Testis (tissue), 2 donors: ENCODE measurements at regions not wholly inside any gene's neighbourhood (a gene's known extent, or its start where the extent isn't known, plus 50 kb on each side); places are given as distances from the start of the nearest gene placed in this dataset.

ENCODE experiments used
- DNase-seq: peaks from one replicate; pipeline ENCODE4 v3.0.0-alpha.2; 2019
- H3K27ac ChIP-seq, 2 donors: fragments of 200-600 bp; sonication (generic); one replicate each; pipeline ENCODE4 v1.5.1; 2019
- H3K27me3 ChIP-seq: fragments of 200-600 bp; sonication (generic); one replicate; pipeline ENCODE4 v1.5.1; 2019
- H3K36me3 ChIP-seq: fragments of 200-600 bp; sonication (generic); one replicate; pipeline ENCODE4 v1.5.1; 2017; ENCODE audit warnings: low read depth; ENCODE audit errors: missing control alignments
- H3K4me1 ChIP-seq: fragments of 200-600 bp; sonication (generic); one replicate; pipeline ENCODE4 v1.5.1; 2019
- H3K4me3 ChIP-seq, 2 donors: fragments of 200-600 bp; sonication (generic); one replicate each; pipeline ENCODE4 v1.5.1; 2017 to 2019
- H3K9me3 ChIP-seq: fragments of 200-600 bp; sonication (generic); one replicate; pipeline ENCODE4 v1.5.1; 2017
- CTCF ChIP-seq, 3 experiments: fragments of 450-650 bp in 2 of 3; fragments of 200-600 bp in 1 of 3; sonication (generic) in 1 of 3; IDR thresholded peaks; one replicate each; pipeline ENCODE4 v1.5.1; 2016 to 2019; ENCODE audit warnings: antibody characterized with exemption in 3 of 3, mild to moderate bottlenecking in 2 of 3, moderate library complexity in 1 of 3
- POLR2A ChIP-seq: fragments of 450-650 bp; IDR thresholded peaks from one replicate; pipeline ENCODE4 v1.6.1; 2017; ENCODE audit warnings: antibody characterized with exemption, mild to moderate bottlenecking, moderate library complexity
- WGBS, 2 donors: methylation state at CpG; one replicate each; pipeline ENCODE4 v1.1.5; 2018; 5-methylcytosine and 5-hydroxymethylcytosine counted together
- intact Hi-C: fragments of 100-400 bp; cut with DNase I; formaldehyde crosslinking; loops from one replicate; pipeline ENCODE4 v1.15.1; 2023; ENCODE audit warnings: low total_unique reads

GRCh38 chr5:126335886-126336285 lies 87.3 kb upstream of the GRAMD2B start:
- DNase-seq, result no peak
- intact Hi-C loops, result no loop called here
- Histone ChIP-seq H3K27me3 (no peaks in the 10 kb centered on the region), H3K4me3 (no peak overlapping the region), H3K9me3 (no peaks in the 10 kb centered on the region), H3K4me1 (no peaks in the 10 kb centered on the region), H3K36me3 (no peaks in the 10 kb centered on the region), H3K27ac (no peak overlapping the region)
- TF ChIP-seq POLR2A, result no peak
- TF ChIP-seq CTCF (IDR thresholded peaks at IDR 0.05), result no peak
- 28 to 42% methylated on average over 2 of the region's 2 CpGs for WGBS, 2 donors

- 64 to 76% methylated on average over 7 of the region's 7 CpGs for WGBS, 2 donors
- Histone ChIP-seq H3K9me3 (no peaks in the 10 kb centered on the region), H3K4me1 (no peaks in the 10 kb centered on the region), H3K27me3 (no peaks in the 10 kb centered on the region), H3K27ac (no peak overlapping the region), H3K4me3 (no peak overlapping the region), H3K36me3 (no peaks in the 10 kb centered on the region)
- no peak for TF ChIP-seq POLR2A
- TF ChIP-seq CTCF (IDR thresholded peaks at IDR 0.05), result no peak
- no peak for DNase-seq
- intact Hi-C loops, result no loop called here
Measured at GRCh38 chr5:126338635-126339034, 84.6 kb upstream of the GRAMD2B start.

- Histone ChIP-seq H3K36me3 (no peaks in the 10 kb centered on the region), H3K27me3 (no peaks in the 10 kb centered on the region), H3K9me3 (no peaks in the 10 kb centered on the region), H3K27ac (no peak overlapping the region), H3K4me1 (no peaks in the 10 kb centered on the region), H3K4me3 (no peak overlapping the region)
- DNase-seq, result peak; percentile 76
- intact Hi-C loops, result no loop called here
- TF ChIP-seq POLR2A (no peak), CTCF (IDR thresholded peaks at IDR 0.05) (peak; percentile 81 to 93 (median 87))
- 22 to 29% methylated on average over 4 of the region's 4 CpGs for WGBS, 2 donors
Measured at GRCh38 chr5:126339215-126339805, 83.9 kb upstream of the GRAMD2B start.

GRCh38 chr5:126341906-126342630 lies 81.1 kb upstream of the GRAMD2B start:
- Histone ChIP-seq H3K4me3 (no peak overlapping the region), H3K36me3 (no peaks in the 10 kb centered on the region), H3K27ac (no peak overlapping the region), H3K27me3 (no peaks in the 10 kb centered on the region), H3K4me1 (no peaks in the 10 kb centered on the region), H3K9me3 (no peaks in the 10 kb centered on the region)
- 63 to 74% methylated on average over 1 of the region's 1 CpG for WGBS, 2 donors
- DNase-seq, result no peak
- no peak for TF ChIP-seq POLR2A
- TF ChIP-seq CTCF (IDR thresholded peaks at IDR 0.05), result no peak
- intact Hi-C loops, result no loop called here
